Spleen (tissue), 11 donors: ENCODE measurements at regions not wholly inside any gene's neighbourhood (a gene's known extent, or its start where the extent isn't known, plus 50 kb on each side); places are given as distances from the start of the nearest gene placed in this dataset.

Experiments used
- DNase-seq: peaks from one replicate; pipeline ENCODE4 v3.0.0-alpha.2; 2020
- H3K27ac ChIP-seq, 8 donors: fragments of 200-600 bp; sonication (generic) in 7 of 8; 1 replicate in 4 of 8; 2 replicates in 4 of 8; pipeline versions ENCODE4 v1.5.0 to v1.8.0; 2016 to 2021; ENCODE audit warnings: inconsistent platforms in 4 of 8, mild to moderate bottlenecking in 4 of 8, moderate library complexity in 1 of 8
- H3K27me3 ChIP-seq, 7 donors: fragments of 200-600 bp; sonication (generic) in 6 of 7; replicated peaks in 1 of 7; 1 replicate in 4 of 7; 2 replicates in 3 of 7; pipeline versions ENCODE4 v1.5.0 to v1.8.0; 2016 to 2021; ENCODE audit warnings: inconsistent platforms in 3 of 7, mild to moderate bottlenecking in 1 of 7
- H3K36me3 ChIP-seq, 6 donors: fragments of 200-600 bp; sonication (generic) in 5 of 6; 1 replicate in 4 of 6; 2 replicates in 2 of 6; pipeline versions ENCODE4 v1.5.0 to v1.8.0; 2016 to 2021; ENCODE audit warnings: inconsistent platforms in 2 of 6
- H3K4me1 ChIP-seq, 6 donors: fragments of 200-600 bp; sonication (generic) in 5 of 6; 1 replicate in 3 of 6; 2 replicates in 3 of 6; pipeline versions ENCODE4 v1.5.0 to v1.8.0; 2016 to 2021; ENCODE audit warnings: inconsistent platforms in 3 of 6
- H3K4me3 ChIP-seq, 8 donors: fragments of 200-600 bp; sonication (generic) in 7 of 8; 1 replicate in 4 of 8; 2 replicates in 4 of 8; pipeline versions ENCODE4 v1.5.0 to v1.8.0; 2016 to 2021; ENCODE audit warnings: inconsistent platforms in 4 of 8, mild to moderate bottlenecking in 4 of 8, moderate library complexity in 2 of 8
- H3K9me3 ChIP-seq, 8 donors: fragments of 200-600 bp; sonication (generic) in 7 of 8; 1 replicate in 4 of 8; 2 replicates in 4 of 8; pipeline versions ENCODE4 v1.5.0 to v1.8.0; 2016 to 2021; ENCODE audit warnings: inconsistent platforms in 4 of 8
- CTCF ChIP-seq, 11 experiments: fragments of 200-600 bp in 7 of 11; fragments of 450-650 bp in 4 of 11; sonication (generic) in 4 of 11; IDR thresholded peaks in 8 of 11; conservative IDR thresholded peaks in 3 of 11; 1 replicate in 7 of 11; 2 replicates in 4 of 11; pipeline versions ENCODE4 v1.4.0 to v1.8.0; 2016 to 2021; ENCODE audit warnings: antibody characterized with exemption in 11 of 11, inconsistent platforms in 4 of 11, mild to moderate bottlenecking in 1 of 11
- POLR2A ChIP-seq, 3 donors: fragments of 450-650 bp; IDR thresholded peaks; one replicate each; pipeline ENCODE4 v1.5.1; 2017; ENCODE audit warnings: antibody characterized with exemption in 3 of 3, mild to moderate bottlenecking in 1 of 3
- POLR2AphosphoS5 ChIP-seq, 3 donors: sonication (generic); formaldehyde crosslinking; IDR thresholded peaks; one replicate each; pipeline ENCODE4 v1.5.1; 2017; ENCODE audit warnings: antibody characterized with exemption in 3 of 3
- WGBS, 5 donors: extraction: QIAGEN DNeasy Blood & Tissue Kit in 3 of 5; methylation state at CpG; one replicate each; pipeline versions ENCODE4 v1.1.5 to v1.1.7; 2013 to 2018; 5-methylcytosine and 5-hydroxymethylcytosine counted together
- intact Hi-C: fragments of 100-400 bp; cut with DNase I; formaldehyde crosslinking; loops from one replicate; pipeline ENCODE4 v1.15.0; 2023; ENCODE audit warnings: low total_unique reads
- donor health status: healthy with polysubstance abuse.
- donor health status: DM: no; HTN: no; CAD: no; lungs with moderate emphysema.
- donor health status: DM: no; HTN: no; CAD: no.
- donor health status: Bipolar disorder and iron deficiency.
- donor health status: healthy.
- donor health status: DM: no; HTN: no; CAD: no.
- donor health status: DM: yes; HTN: yes; CAD: no.

- peaks cover 0 to 8% (median 0%) of the 10 kb centered on the region in 6 donors for H3K4me1 ChIP-seq
- H3K9me3 ChIP-seq = no peaks in the 10 kb centered on the region
- TF ChIP-seq POLR2A (IDR thresholded peaks at IDR 0.05) = no peak
- no peak for TF ChIP-seq CTCF (IDR thresholded peaks at IDR 0.05 in 8 of 11, conservative IDR thresholded peaks at IDR 0.05 in 3 of 11)
- TF ChIP-seq POLR2AphosphoS5 (IDR thresholded peaks at IDR 0.05) = no peak
- H3K36me3 ChIP-seq = no peaks in the 10 kb centered on the region
- whole genome bisulfite sequencing, 5 donors = 77 to 89% (median 81%) methylated on average over 5 of the region's 5 CpGs
- H3K4me3 ChIP-seq = no peak overlapping the region
- H3K27ac ChIP-seq = no peak overlapping the region
- intact Hi-C loops = no loop called here
- no peaks in the 10 kb centered on the region for H3K27me3 ChIP-seq
- DNase-seq = no peak
Measured at GRCh38 chr17:12523244-12523643, 142.4 kb upstream of the MYOCD start.

- no peak for TF ChIP-seq POLR2A (IDR thresholded peaks at IDR 0.05)
- TF ChIP-seq CTCF (IDR thresholded peaks at IDR 0.05 in 8 of 11, conservative IDR thresholded peaks at IDR 0.05 in 3 of 11) = no peak
- no peak for TF ChIP-seq POLR2AphosphoS5 (IDR thresholded peaks at IDR 0.05)
- Histone ChIP-seq H3K9me3 (no peaks in the 10 kb centered on the region), H3K36me3 (no peaks in the 10 kb centered on the region), H3K4me3 (no peak overlapping the region), H3K4me1 (peaks cover 0 to 1% (median 0%) of the 10 kb centered on the region in 6 donors), H3K27ac (no peak overlapping the region), H3K27me3 (no peaks in the 10 kb centered on the region)
- 91 to 95% (median 92%) methylated on average over 3 of the region's 3 CpGs for WGBS, 5 donors
- no peak for DNase-seq
- intact Hi-C loops = no loop called here
Measured at GRCh38 chr17:12528036-12528435, 137.7 kb upstream of the MYOCD start.

- Histone ChIP-seq H3K9me3 (no peaks in the 10 kb centered on the region), H3K27me3 (no peaks in the 10 kb centered on the region), H3K36me3 (no peaks in the 10 kb centered on the region), H3K27ac (no peak overlapping the region), H3K4me3 (no peak overlapping the region), H3K4me1 (no peaks in the 10 kb centered on the region)
- TF ChIP-seq CTCF (IDR thresholded peaks at IDR 0.05 in 8 of 11, conservative IDR thresholded peaks at IDR 0.05 in 3 of 11) (no peak), POLR2A (IDR thresholded peaks at IDR 0.05) (no peak), POLR2AphosphoS5 (IDR thresholded peaks at IDR 0.05) (no peak)
- DNase-seq = no peak
- WGBS, 5 donors = 84 to 88% (median 86%) methylated on average over 4 of the region's 4 CpGs
- intact Hi-C loops = loop anchor here (10.0 kb wide), 1 partner anchor 85 kb away; no protein-coding TSS in a partner anchor
Measured at GRCh38 chr17:12530161-12530560, 135.5 kb upstream of the MYOCD start.

- H3K9me3 ChIP-seq = no peaks in the 10 kb centered on the region
- no peak for DNase-seq
- H3K27me3 ChIP-seq = no peaks in the 10 kb centered on the region
- no peak for TF ChIP-seq POLR2AphosphoS5 (IDR thresholded peaks at IDR 0.05)
- TF ChIP-seq CTCF (IDR thresholded peaks at IDR 0.05 in 8 of 11, conservative IDR thresholded peaks at IDR 0.05 in 3 of 11) = no peak
- TF ChIP-seq POLR2A (IDR thresholded peaks at IDR 0.05) = no peak
- H3K36me3 ChIP-seq = no peaks in the 10 kb centered on the region
- no peaks in the 10 kb centered on the region for H3K4me1 ChIP-seq
- intact Hi-C loops = loop anchor here (10.0 kb wide), 1 partner anchor 79 kb away; no protein-coding TSS in a partner anchor
- no peak overlapping the region for H3K4me3 ChIP-seq
- no peak overlapping the region for H3K27ac ChIP-seq
- WGBS, 5 donors = 68 to 83% (median 82%) methylated on average over 3 of the region's 3 CpGs
Measured at GRCh38 chr17:12536021-12536420, 129.7 kb upstream of the MYOCD start.
